ENCODE measurements at regions not wholly inside any gene's neighbourhood (a gene's known extent, or its start where the extent isn't known, plus 50 kb on each side); places are given as distances from the start of the nearest gene placed in this dataset.
"Not testable (repeated sequence)": the region's sequence is repeated elsewhere in the genome, so short reads cannot be mapped to it uniquely, and the experiment has no call there.

DNA sequence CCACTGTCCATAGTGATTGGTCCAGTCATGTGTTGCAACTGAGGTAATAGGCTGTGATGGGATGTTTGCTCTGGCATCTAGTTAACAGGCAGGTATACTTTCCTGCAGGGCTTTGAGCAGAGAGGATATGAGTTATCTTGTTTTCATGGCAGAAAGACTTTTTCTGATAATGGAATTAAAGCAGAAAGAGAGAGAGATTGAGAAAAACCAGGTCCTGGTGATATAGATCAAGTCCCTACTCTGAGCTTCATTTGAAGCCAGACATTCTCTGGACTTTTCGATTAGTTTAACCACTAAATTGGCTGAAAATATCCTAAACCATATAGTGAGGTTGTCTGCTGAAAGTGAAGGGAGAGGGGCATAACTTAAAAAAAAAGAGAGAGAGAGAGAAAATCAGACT lies 233.8 kb upstream of the TBX18 start:
- H3K27ac ChIP-seq, result no peak overlapping the region
- H3K4me3 ChIP-seq, result no peak overlapping the region
- H3K27me3 ChIP-seq, result no peaks in the 10 kb centered on the region
- no peaks in the 10 kb centered on the region for H3K36me3 ChIP-seq
- DNase-seq (ENCODE audit: low spot score in 2 of 2), result no peak
- TF ChIP-seq POLR2A (IDR thresholded peaks at IDR 0.05) (no peak), EP300 (IDR thresholded peaks at IDR 0.05) (no peak)
- TF ChIP-seq, protein P1, sequence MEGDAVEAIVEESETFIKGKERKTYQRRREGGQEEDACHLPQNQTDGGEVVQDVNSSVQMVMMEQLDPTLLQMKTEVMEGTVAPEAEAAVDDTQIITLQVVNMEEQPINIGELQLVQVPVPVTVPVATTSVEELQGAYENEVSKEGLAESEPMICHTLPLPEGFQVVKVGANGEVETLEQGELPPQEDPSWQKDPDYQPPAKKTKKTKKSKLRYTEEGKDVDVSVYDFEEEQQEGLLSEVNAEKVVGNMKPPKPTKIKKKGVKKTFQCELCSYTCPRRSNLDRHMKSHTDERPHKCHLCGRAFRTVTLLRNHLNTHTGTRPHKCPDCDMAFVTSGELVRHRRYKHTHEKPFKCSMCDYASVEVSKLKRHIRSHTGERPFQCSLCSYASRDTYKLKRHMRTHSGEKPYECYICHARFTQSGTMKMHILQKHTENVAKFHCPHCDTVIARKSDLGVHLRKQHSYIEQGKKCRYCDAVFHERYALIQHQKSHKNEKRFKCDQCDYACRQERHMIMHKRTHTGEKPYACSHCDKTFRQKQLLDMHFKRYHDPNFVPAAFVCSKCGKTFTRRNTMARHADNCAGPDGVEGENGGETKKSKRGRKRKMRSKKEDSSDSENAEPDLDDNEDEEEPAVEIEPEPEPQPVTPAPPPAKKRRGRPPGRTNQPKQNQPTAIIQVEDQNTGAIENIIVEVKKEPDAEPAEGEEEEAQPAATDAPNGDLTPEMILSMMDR (IDR thresholded peaks at IDR 0.05), result no peak
- H3K4me1 ChIP-seq, result no peaks in the 10 kb centered on the region
- WGBS, 2 donors, result 37 to 51% methylated on average over 1 of the region's 1 CpG
- peaks cover 0 to 3% (median 0%) of the 10 kb centered on the region in 4 donors for H3K9me3 ChIP-seq

GRCh38 chr6:84988766-84989165 lies 224.4 kb upstream of the TBX18 start:
- peaks cover 0 to 11% (median 2%) of the 10 kb centered on the region in 4 donors for H3K9me3 ChIP-seq
- not testable (repeated sequence) for H3K36me3 ChIP-seq; H3K27me3 ChIP-seq; H3K27ac ChIP-seq; H3K4me1 ChIP-seq; DNase-seq (ENCODE audit: low spot score in 2 of 2); H3K4me3 ChIP-seq
- WGBS, 2 donors, result 57 to 79% methylated on average over 1 of the region's 1 CpG

GRCh38 chr6:84985490-84985889 lies 221.1 kb upstream of the TBX18 start:
- not testable (repeated sequence) for DNase-seq (ENCODE audit: low spot score in 2 of 2); H3K4me1 ChIP-seq; H3K9me3 ChIP-seq; H3K4me3 ChIP-seq; H3K36me3 ChIP-seq; H3K27ac ChIP-seq; H3K27me3 ChIP-seq
- 78 to 96% methylated on average over 3 of the region's 3 CpGs for WGBS, 2 donors

GRCh38 chr6:84979541-84979940 lies 215.1 kb upstream of the TBX18 start:
- H3K36me3 ChIP-seq, result no peaks in the 10 kb centered on the region
- no peaks in the 10 kb centered on the region for H3K4me1 ChIP-seq
- H3K27me3 ChIP-seq, result no peaks in the 10 kb centered on the region
- H3K4me3 ChIP-seq, result no peak overlapping the region
- no peak overlapping the region for H3K27ac ChIP-seq
- WGBS, 2 donors, result 33 to 35% methylated on average over 1 of the region's 1 CpG
- no peaks in the 10 kb centered on the region for H3K9me3 ChIP-seq
- DNase-seq (ENCODE audit: low spot score in 2 of 2), result no peak
- TF ChIP-seq, protein P1 (IDR thresholded peaks at IDR 0.05), result no peak
- TF ChIP-seq POLR2A (IDR thresholded peaks at IDR 0.05) (no peak), EP300 (IDR thresholded peaks at IDR 0.05) (no peak)

- Histone ChIP-seq H3K27me3 (no peaks in the 10 kb centered on the region), H3K9me3 (no peaks in the 10 kb centered on the region), H3K4me1 (no peaks in the 10 kb centered on the region), H3K36me3 (no peaks in the 10 kb centered on the region), H3K4me3 (no peak overlapping the region), H3K27ac (no peak overlapping the region)
- WGBS, 2 donors, result 57 to 75% methylated on average over 1 of the region's 1 CpG
- TF ChIP-seq POLR2A (IDR thresholded peaks at IDR 0.05), result no peak
- TF ChIP-seq EP300 (IDR thresholded peaks at IDR 0.05), result no peak
- TF ChIP-seq, protein P1 (IDR thresholded peaks at IDR 0.05), result no peak
- no peak for DNase-seq (ENCODE audit: low spot score in 2 of 2)
Observed at GRCh38 chr6:84977363-84977705, 212.9 kb upstream of the TBX18 start.

DNA sequence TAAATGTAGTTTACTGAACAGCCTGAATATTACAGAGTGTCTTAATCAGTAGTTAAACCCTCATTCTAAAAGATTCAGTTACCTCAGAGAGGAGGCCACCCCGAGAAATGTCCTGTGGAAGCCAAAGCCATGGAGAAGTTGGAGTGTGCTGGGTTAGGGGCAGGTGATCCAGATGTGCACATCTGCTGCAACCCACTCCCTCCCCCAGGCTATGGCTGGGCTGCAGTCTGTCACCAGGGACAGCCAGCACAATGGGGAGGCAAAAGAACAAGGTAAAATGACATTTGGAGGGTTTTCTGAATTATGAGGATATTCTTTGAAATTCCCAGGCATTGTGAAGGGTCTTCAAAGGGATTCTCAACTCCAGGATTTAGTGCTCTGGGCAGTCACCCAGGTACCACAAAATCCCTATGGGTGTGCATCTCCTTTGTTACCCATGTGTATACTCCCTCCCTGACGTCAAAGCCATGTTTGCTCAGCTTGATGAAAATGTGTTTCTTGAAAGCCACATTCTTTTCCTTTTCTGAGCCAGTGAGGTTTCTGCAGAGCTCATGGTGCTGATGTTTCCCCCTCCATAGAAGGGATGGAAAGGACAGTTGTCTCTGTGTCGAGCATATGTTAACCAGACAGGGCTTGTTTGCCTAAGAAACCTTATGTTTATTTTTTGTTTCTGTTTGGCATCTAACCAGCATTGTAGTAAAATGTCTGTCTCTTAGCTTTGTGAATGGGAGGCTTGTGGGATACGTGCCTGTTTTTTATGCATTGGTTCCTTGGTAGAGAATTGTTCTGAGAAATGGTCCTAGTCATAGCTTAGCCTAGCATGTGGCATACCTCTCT lies 212.3 kb upstream of the TBX18 start:
- no peak overlapping the region for H3K27ac ChIP-seq
- H3K36me3 ChIP-seq, result no peaks in the 10 kb centered on the region
- H3K27me3 ChIP-seq, result no peaks in the 10 kb centered on the region
- no peak overlapping the region for H3K4me3 ChIP-seq
- H3K4me1 ChIP-seq, result no peaks in the 10 kb centered on the region
- H3K9me3 ChIP-seq, result no peaks in the 10 kb centered on the region
- TF ChIP-seq, protein P1 (IDR thresholded peaks at IDR 0.05), result no peak
- TF ChIP-seq EP300 (IDR thresholded peaks at IDR 0.05), result no peak
- no peak for TF ChIP-seq POLR2A (IDR thresholded peaks at IDR 0.05)
- 54 to 59% methylated on average over 4 of the region's 4 CpGs for WGBS, 2 donors
- DNase-seq (ENCODE audit: low spot score in 2 of 2), result peak in 1 of 2 donors; percentile 7
